Neural progenitor cell (in vitro differentiated cells): ENCODE measurements at regions not wholly inside any gene's neighbourhood (a gene's known extent, or its start where the extent isn't known, plus 50 kb on each side); places are given as distances from the start of the nearest gene placed in this dataset.

Source experiments
- CTCF ChIP-seq: fragments of 200-600 bp; sonication (generic); IDR thresholded peaks from 2 replicates; pipeline ENCODE4 v1.5.1; 2017; ENCODE audit warnings: antibody characterized with exemption, mild to moderate bottlenecking
- EZH2phosphoT487 ChIP-seq: fragments of 200-600 bp; sonication (generic); IDR thresholded peaks from 2 replicates; pipeline ENCODE4 v1.6.1; 2017; ENCODE audit warnings: antibody characterized with exemption

GRCh38 chr7:42832667-42833066, 79.2 kb downstream of the C7orf25 start:
- TF ChIP-seq CTCF (no peak), EZH2phosphoT487 (no peak)
